Left kidney (tissue), 1 donor: ENCODE measurements at regions not wholly inside any gene's neighbourhood (a gene's known extent, or its start where the extent isn't known, plus 50 kb on each side); places are given as distances from the start of the nearest gene placed in this dataset.
A peak's percentile ranks its signal among the peaks of the same experiment; 100 is the strongest.
"Not testable (repeated sequence)": the region's sequence is repeated elsewhere in the genome, so short reads cannot be mapped to it uniquely, and the experiment has no call there.

ENCODE experiments used
- DNase-seq: peaks from one replicate; pipeline ENCODE4 v3.0.0-alpha.2; 2013

- no peak for DNase-seq
Observed at GRCh38 chr4:116303736-116304188, 781.6 kb downstream of the TRAM1L1 start.

GRCh38 chr4:116302990-116303735, 782.2 kb downstream of the TRAM1L1 start:
- DNase-seq: no peak

GRCh38 chr4:116275006-116275405, 810.4 kb downstream of the TRAM1L1 start:
- no peak for DNase-seq

- DNase-seq: no peak
Observed at GRCh38 chr4:116272336-116272735, 813.0 kb downstream of the TRAM1L1 start.

GRCh38 chr4:116260931-116261330, 824.4 kb downstream of the TRAM1L1 start:
- not testable (repeated sequence) for DNase-seq

- DNase-seq: no peak
Observed at GRCh38 chr4:116244771-116245170, 840.6 kb downstream of the TRAM1L1 start.

- no peak for DNase-seq
Observed at GRCh38 chr4:116243431-116243830, 841.9 kb downstream of the TRAM1L1 start.

GRCh38 chr4:116233971-116234370, 851.4 kb downstream of the TRAM1L1 start:
- DNase-seq: no peak

GRCh38 chr4:116231999-116232398, 853.4 kb downstream of the TRAM1L1 start:
- DNase-seq: not testable (repeated sequence)

- DNase-seq: no peak
Observed at GRCh38 chr4:116229420-116229819, 856.0 kb downstream of the TRAM1L1 start.

GRCh38 chr4:116223040-116223732, 862.2 kb downstream of the TRAM1L1 start:
- no peak for DNase-seq

- DNase-seq: no peak
Observed at GRCh38 chr4:116217781-116218180, 867.6 kb downstream of the TRAM1L1 start.

- DNase-seq: no peak
Observed at GRCh38 chr4:116215622-116216021, 869.8 kb downstream of the TRAM1L1 start.

GRCh38 chr4:116202524-116202923, 882.9 kb downstream of the TRAM1L1 start:
- DNase-seq: no peak

GRCh38 chr4:116197317-116197809, 888.0 kb downstream of the TRAM1L1 start:
- DNase-seq: no peak

GRCh38 chr4:116183241-116183640, 902.1 kb downstream of the TRAM1L1 start:
- no peak for DNase-seq

- DNase-seq: peak; percentile 21
Observed at GRCh38 chr4:116180157-116180601, 905.2 kb downstream of the TRAM1L1 start.

GRCh38 chr4:116151371-116151770, 934.0 kb downstream of the TRAM1L1 start:
- DNase-seq: not testable (repeated sequence)

GRCh38 chr4:116150152-116150551, 935.2 kb downstream of the TRAM1L1 start:
- no peak for DNase-seq

GRCh38 chr4:116143198-116143597, 942.2 kb downstream of the TRAM1L1 start:
- no peak for DNase-seq

- DNase-seq: no peak
Observed at GRCh38 chr4:116132946-116133345, 952.4 kb downstream of the TRAM1L1 start.

GRCh38 chr4:116126794-116127193, 958.6 kb downstream of the TRAM1L1 start:
- no peak for DNase-seq

GRCh38 chr4:116122124-116122523, 963.3 kb downstream of the TRAM1L1 start:
- no peak for DNase-seq
